RWPE1 (cell line): ENCODE measurements at regions not wholly inside any gene's neighbourhood (a gene's known extent, or its start where the extent isn't known, plus 50 kb on each side); places are given as distances from the start of the nearest gene placed in this dataset.

Experiments used
- CTCF ChIA-PET: fragments of 350-600 bp; sonication (Branson Sonifier 250); formaldehyde crosslinking; extraction: SDS; loops from one replicate; lab custom pipeline; 2021; lab: Yijun Ruan, JAX
- POLR2A ChIA-PET: fragments of 400-600 bp; formaldehyde crosslinking; extraction: SDS; loops from one replicate; lab custom pipeline; 2020; ENCODE audit warnings: antibody characterized with exemption; ENCODE audit not compliant: low non-redundant PET; lab: Yijun Ruan, JAX
- DNase-seq: peaks from one replicate; pipeline ENCODE4 v3.0.0; 2012; ENCODE audit warnings: low spot score
- H3K27ac ChIP-seq: fragments of 450-650 bp; 2 replicates; pipeline ENCODE4 v1.5.1; 2017
- TF ChIP-seq, protein P1 (sequence below): fragments of 450-650 bp; conservative IDR thresholded peaks from 2 replicates; pipeline ENCODE4 v1.5.1; 2017; ENCODE audit warnings: low read depth, mild to moderate bottlenecking

DNA sequence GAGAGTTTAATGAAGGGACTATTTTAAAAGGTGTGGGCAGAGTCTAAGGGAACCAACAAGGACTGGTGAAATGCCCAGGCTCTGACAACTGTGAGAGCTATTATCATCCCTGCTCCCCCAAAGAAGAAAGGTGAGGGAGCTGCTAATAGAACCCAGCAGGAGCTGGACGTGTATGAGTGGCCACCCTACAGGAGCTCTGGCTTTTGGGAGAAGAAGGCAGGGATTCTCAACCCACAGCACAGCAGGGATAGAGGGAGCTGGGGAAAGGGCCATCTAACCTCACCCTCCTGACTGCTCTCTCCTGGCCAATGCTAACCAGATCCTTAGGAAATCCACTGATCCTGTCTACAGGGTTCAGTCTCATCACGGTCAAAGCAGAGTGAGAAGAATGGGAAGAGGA is 57.1 kb downstream of the GRIN2B start:
- POLR2A ChIA-PET, result no interaction called here
- CTCF ChIA-PET, result no interaction called here
- no peak overlapping the region for H3K27ac ChIP-seq
- DNase-seq, result no peak
- TF ChIP-seq, protein P1, sequence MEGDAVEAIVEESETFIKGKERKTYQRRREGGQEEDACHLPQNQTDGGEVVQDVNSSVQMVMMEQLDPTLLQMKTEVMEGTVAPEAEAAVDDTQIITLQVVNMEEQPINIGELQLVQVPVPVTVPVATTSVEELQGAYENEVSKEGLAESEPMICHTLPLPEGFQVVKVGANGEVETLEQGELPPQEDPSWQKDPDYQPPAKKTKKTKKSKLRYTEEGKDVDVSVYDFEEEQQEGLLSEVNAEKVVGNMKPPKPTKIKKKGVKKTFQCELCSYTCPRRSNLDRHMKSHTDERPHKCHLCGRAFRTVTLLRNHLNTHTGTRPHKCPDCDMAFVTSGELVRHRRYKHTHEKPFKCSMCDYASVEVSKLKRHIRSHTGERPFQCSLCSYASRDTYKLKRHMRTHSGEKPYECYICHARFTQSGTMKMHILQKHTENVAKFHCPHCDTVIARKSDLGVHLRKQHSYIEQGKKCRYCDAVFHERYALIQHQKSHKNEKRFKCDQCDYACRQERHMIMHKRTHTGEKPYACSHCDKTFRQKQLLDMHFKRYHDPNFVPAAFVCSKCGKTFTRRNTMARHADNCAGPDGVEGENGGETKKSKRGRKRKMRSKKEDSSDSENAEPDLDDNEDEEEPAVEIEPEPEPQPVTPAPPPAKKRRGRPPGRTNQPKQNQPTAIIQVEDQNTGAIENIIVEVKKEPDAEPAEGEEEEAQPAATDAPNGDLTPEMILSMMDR, result no peak

DNA sequence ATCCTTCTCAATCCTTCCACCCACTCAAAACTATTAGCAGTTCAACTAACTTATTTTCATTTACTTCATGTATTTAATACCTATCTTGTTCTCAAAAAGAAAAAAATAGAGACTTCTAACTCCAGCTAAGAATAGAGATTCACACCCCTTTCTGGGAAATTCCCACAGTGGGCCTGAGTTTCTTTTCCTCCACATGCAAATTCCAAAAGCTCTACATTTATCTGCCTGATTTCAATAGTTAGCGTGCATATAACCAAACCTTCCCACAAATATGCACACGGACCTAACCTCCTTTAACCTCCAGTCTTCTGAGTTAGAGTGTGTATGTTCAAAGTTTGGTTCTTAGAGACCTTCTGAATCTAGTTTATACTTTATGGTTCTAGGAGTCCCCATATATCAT is 62.5 kb downstream of the GRIN2B start:
- TF ChIP-seq, protein P1, result no peak
- POLR2A ChIA-PET, result no interaction called here
- no peak for DNase-seq
- CTCF ChIA-PET, result interaction anchor here (0.6 kb wide), 1 partner anchor 23 kb away, joined by 5 read pairs; no protein-coding TSS in a partner anchor
- H3K27ac ChIP-seq, result no peak overlapping the region

DNA sequence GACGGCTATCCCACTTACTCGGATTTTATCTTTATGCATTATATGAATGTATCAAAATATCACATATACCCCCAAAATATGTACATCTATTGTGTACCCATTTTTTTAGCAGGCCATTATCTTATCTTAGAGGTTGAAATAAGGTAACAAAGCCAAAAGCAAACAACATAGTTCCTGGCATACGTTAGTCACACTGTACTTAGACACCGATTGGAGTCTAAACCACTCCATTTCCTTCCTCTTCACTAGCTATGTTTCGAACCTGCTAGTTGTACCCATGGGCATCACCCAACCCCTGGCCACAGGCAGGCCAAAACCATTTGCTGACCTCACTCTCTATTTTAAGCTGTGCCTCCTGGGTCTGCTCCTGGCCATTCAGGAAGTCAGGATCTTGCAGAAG is 66.3 kb downstream of the GRIN2B start:
- ChIA-PET CTCF (no interaction called here), POLR2A (no interaction called here)
- H3K27ac ChIP-seq, result no peak overlapping the region
- DNase-seq, result no peak
- TF ChIP-seq, protein P1, result no peak

DNA sequence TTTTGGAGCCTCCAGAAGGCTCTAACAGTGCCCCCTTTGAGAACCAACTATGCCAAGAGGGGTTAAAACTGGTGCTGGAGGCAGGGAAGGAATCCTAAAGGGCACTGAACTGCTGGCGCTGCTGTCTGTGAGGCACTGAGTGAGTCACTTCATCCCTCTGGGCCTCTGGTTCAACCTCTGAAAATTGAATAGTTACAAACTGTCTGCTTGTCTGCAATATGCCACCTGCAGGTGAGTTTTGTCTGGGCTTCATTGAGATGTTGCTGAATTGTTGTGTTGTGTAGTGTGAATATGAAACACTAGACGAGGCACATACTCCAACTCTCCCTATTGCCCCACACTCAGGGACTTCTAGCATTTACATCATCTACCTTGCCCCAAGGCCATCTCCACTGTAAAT is 68.0 kb downstream of the GRIN2B start:
- no peak for DNase-seq
- ChIA-PET CTCF (no interaction called here), POLR2A (no interaction called here)
- TF ChIP-seq, protein P1, result no peak
- no peak overlapping the region for H3K27ac ChIP-seq

DNA sequence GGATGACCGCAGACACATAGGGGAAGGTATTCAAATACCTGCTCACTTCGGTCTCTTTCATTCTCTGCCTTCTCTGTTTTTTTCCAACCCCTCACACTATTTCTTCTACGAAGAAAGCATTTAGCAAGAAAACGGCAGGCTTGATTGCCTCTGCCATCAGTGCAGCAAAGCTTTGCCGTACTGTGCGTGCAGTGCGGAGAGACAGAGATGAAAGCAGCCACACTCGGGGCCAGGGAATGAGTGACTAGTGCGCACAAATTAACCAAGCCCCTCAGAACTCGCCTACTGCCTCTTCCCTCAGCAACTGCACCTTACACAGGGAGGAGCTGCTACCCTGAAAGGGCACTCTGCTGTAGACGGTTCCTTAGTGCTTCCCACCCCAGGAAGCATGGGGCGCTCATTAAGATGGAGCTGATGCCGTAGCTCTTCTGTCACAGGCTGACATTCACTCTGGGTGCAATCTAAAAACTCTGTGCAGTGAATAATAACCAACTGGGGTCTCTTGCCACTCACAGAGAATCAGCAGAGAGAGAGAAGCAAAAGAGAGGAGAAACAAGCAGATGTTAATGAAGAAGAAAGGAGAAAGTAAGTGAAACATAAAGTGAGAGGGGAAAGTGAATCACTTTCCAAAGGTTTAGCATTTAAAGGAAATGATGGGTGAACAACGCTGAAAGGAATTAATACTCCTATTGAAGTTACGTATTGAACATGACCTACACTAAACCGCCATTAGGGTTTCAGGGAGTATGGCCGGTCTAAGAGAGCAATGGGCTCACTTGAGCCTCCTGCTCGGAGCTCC is 69.4 kb downstream of the GRIN2B start:
- no peak overlapping the region for H3K27ac ChIP-seq
- TF ChIP-seq, protein P1, result no peak
- CTCF ChIA-PET, result interaction anchor here (0.5 kb wide), 1 partner anchor 46 kb away, joined by 4 read pairs; no protein-coding TSS in a partner anchor
- DNase-seq, result no peak
- POLR2A ChIA-PET, result no interaction called here

DNA sequence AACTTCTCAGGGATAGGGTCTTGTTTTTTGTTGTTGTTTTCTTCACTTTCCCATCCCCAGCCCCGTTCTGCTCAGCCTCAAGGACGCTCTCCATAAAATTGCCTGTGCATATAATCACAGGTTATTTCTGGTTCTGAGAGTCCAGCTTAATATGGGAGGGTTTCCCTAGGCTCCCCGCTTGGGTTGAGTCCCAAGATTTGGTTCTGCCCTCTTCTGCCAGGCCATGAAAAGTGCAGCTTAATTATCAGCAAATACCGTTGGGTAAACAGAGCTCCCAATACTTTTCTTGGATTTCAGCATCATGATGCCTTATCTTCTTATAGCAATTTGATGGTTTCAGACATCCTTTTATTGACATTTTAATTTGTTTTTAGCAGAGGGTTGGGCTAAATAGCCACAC is 75.6 kb downstream of the GRIN2B start:
- TF ChIP-seq, protein P1, result no peak
- CTCF ChIA-PET, result interaction anchor here (1.0 kb wide), 1 partner anchor 36 kb away, joined by 3 read pairs; no protein-coding TSS in a partner anchor
- H3K27ac ChIP-seq, result no peak overlapping the region
- POLR2A ChIA-PET, result no interaction called here
- no peak for DNase-seq
